ENCODE measurements at regions not wholly inside any gene's neighbourhood (a gene's known extent, or its start where the extent isn't known, plus 50 kb on each side); places are given as distances from the start of the nearest gene placed in this dataset.
A peak's percentile ranks its signal among the peaks of the same experiment; 100 is the strongest.

DNA sequence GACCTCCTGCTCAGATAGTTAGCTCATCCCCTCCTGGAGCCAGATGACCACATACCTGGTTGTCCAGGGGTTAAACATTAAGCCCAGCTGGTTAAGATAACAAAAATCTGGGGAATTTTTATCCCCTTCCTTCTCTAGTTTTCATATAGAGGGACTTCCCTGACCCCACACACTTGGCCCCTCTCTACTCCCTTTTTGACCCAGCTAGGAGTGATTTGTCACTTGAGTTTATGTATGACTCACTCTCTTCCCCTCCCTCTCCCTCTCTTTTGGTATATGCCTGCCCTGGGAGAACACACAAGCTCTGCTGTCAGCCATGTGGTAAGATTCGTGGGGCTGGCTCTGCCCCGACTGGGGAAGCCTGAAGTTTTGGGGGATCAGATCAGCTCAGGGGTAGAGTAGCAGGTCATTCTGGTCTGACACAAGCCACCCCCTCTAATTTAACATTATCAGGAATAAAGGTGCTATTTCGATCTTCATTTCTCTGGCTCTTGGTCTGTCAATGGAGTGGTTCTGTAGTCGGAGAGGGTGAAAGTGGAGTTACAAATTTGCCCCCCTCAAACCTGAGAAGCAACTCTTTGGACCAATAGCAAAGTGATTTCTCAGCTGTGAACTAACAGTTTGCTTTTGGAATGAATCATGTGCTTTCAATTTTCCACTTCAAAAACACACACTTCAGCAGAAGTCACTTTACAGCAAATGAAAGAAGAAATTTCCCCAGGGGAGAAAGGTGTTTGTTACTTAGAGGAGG, 415.3 kb upstream of the CADM1 start:
- no peak overlapping the region for H3K9ac ChIP-seq (ENCODE audit: insufficient read depth, low read length, poor library complexity, severe bottlenecking)
- Mint-ChIP-seq H3K9me3 (peaks cover 0 to 2% (median 0%) of the 10 kb centered on the region in 7 donors), H3K27me3 (ENCODE audit: low read depth in 3 of 3) (peaks cover 27 to 33% (median 31%) of the 10 kb centered on the region in 3 donors), H3K4me3 (peak overlapping the region in 1 of 2 donors; percentile 44), H3K27ac (peak overlapping the region in 2 of 7 donors; percentile 11 to 35), H3K36me3 (no peaks in the 10 kb centered on the region), H3K4me1 (peaks cover 9% of the 10 kb centered on the region)
- no peak overlapping the region for H2AFZ ChIP-seq (ENCODE audit: insufficient read depth, low read depth, low read length, poor library complexity, severe bottlenecking)
- H3K27ac ChIP-seq (ENCODE audit: low read depth in 1 of 2, low read length in 2 of 2) = no peak overlapping the region
- no peaks in the 10 kb centered on the region for H3K79me2 ChIP-seq (ENCODE audit: insufficient read depth, low read length)
- peak; percentile 16 to 87 (median 53) for DNase-seq
- H3K36me3 ChIP-seq (replicated peaks in 1 of 2; ENCODE audit: control insufficient read depth in 1 of 2, insufficient read depth in 2 of 2, low read length in 2 of 2) = no peaks in the 10 kb centered on the region
- H3K4me3 ChIP-seq (replicated peaks in 1 of 3; ENCODE audit: low read depth in 2 of 3, low read length in 3 of 3) = no peak overlapping the region
- H3K27me3 ChIP-seq (ENCODE audit: control insufficient read depth in 2 of 2, insufficient read depth in 2 of 2, low read length in 2 of 2) = peaks cover 3% of the 10 kb centered on the region in 2 donors
- no peaks in the 10 kb centered on the region for H4K20me1 ChIP-seq (ENCODE audit: insufficient read depth, low read length)
- H3K4me2 ChIP-seq (replicated peaks; ENCODE audit: extremely low read depth, low read length, poor library complexity, severe bottlenecking) = no peak overlapping the region
- WGBS (ENCODE audit: insufficient coverage) = no CpG with 5 or more reads among the region's 4 CpGs
- H3K9me3 ChIP-seq (replicated peaks in 1 of 2; ENCODE audit: control insufficient read depth in 1 of 2, insufficient read depth in 1 of 2, low read length in 2 of 2) = no peaks in the 10 kb centered on the region
- intact Hi-C loops (cut with micrococcal nuclease) = loop anchor here in 1 of 2 donors (1.0 kb wide), 1 partner anchor 22 kb away; no protein-coding TSS in a partner anchor
- H3K4me1 ChIP-seq (ENCODE audit: control insufficient read depth in 1 of 2, insufficient read depth in 2 of 2, low read length in 2 of 2) = peaks cover 7 to 10% of the 10 kb centered on the region in 2 donors
- TF ChIP-seq, protein P1, sequence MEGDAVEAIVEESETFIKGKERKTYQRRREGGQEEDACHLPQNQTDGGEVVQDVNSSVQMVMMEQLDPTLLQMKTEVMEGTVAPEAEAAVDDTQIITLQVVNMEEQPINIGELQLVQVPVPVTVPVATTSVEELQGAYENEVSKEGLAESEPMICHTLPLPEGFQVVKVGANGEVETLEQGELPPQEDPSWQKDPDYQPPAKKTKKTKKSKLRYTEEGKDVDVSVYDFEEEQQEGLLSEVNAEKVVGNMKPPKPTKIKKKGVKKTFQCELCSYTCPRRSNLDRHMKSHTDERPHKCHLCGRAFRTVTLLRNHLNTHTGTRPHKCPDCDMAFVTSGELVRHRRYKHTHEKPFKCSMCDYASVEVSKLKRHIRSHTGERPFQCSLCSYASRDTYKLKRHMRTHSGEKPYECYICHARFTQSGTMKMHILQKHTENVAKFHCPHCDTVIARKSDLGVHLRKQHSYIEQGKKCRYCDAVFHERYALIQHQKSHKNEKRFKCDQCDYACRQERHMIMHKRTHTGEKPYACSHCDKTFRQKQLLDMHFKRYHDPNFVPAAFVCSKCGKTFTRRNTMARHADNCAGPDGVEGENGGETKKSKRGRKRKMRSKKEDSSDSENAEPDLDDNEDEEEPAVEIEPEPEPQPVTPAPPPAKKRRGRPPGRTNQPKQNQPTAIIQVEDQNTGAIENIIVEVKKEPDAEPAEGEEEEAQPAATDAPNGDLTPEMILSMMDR (IDR thresholded peaks at IDR 0.05) = no peak

DNA sequence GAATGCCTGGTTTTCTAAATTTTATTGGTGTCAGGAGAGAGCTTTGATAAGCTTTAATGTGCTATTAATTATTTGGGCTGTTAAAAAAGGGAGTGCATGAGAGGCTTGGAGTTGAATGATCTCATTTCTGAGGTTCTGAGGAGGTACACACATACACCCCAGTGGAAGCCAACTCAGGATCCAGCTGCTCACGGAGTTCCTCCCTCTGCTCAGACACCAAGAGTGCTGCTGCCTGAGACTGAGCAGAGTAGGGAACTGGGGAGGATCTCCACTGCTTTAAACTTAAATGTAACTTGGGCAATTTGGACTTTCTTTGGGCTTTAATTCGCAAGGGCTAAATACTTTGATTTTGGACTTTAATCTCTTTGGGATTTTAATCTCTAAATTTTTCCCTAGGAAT, 414.4 kb upstream of the CADM1 start:
- intact Hi-C loops (cut with micrococcal nuclease) = no loop called here
- no CpG with 5 or more reads among the region's 2 CpGs for WGBS (ENCODE audit: insufficient coverage)
- peaks cover 0 to 2% (median 0%) of the 10 kb centered on the region in 7 donors for H3K9me3 Mint-ChIP-seq

More for the DNA sequence above, 414.4 kb upstream of the CADM1 start:
- Histone ChIP-seq H3K79me2 (ENCODE audit: insufficient read depth, low read length) (no peaks in the 10 kb centered on the region), H3K27me3 (ENCODE audit: control insufficient read depth in 2 of 2, insufficient read depth in 2 of 2, low read length in 2 of 2) (peaks cover 3% of the 10 kb centered on the region in 2 donors), H3K4me3 (replicated peaks in 1 of 3; ENCODE audit: low read depth in 2 of 3, low read length in 3 of 3) (no peak overlapping the region), H4K20me1 (ENCODE audit: insufficient read depth, low read length) (no peaks in the 10 kb centered on the region), H2AFZ (ENCODE audit: insufficient read depth, low read depth, low read length, poor library complexity, severe bottlenecking) (no peak overlapping the region), H3K9ac (ENCODE audit: insufficient read depth, low read length, poor library complexity, severe bottlenecking) (no peak overlapping the region), H3K36me3 (replicated peaks in 1 of 2; ENCODE audit: control insufficient read depth in 1 of 2, insufficient read depth in 2 of 2, low read length in 2 of 2) (no peaks in the 10 kb centered on the region), H3K4me2 (replicated peaks; ENCODE audit: extremely low read depth, low read length, poor library complexity, severe bottlenecking) (no peak overlapping the region), H3K4me1 (ENCODE audit: control insufficient read depth in 1 of 2, insufficient read depth in 2 of 2, low read length in 2 of 2) (peaks cover 8 to 13% of the 10 kb centered on the region in 2 donors), H3K27ac (ENCODE audit: low read depth in 1 of 2, low read length in 2 of 2) (no peak overlapping the region), H3K9me3 (replicated peaks in 1 of 2; ENCODE audit: control insufficient read depth in 1 of 2, insufficient read depth in 1 of 2, low read length in 2 of 2) (no peaks in the 10 kb centered on the region)
- peaks cover 10% of the 10 kb centered on the region for H3K4me1 Mint-ChIP-seq
- TF ChIP-seq, protein P1 (IDR thresholded peaks at IDR 0.05) = no peak
- peak overlapping the region in 1 of 7 donors; percentile 42 for H3K27ac Mint-ChIP-seq
- peak in 1 of 3 donors; percentile 27 for DNase-seq
- H3K4me3 Mint-ChIP-seq = no peak overlapping the region
- H3K36me3 Mint-ChIP-seq = no peaks in the 10 kb centered on the region
- H3K27me3 Mint-ChIP-seq (ENCODE audit: low read depth in 3 of 3) = peaks cover 28 to 31% (median 31%) of the 10 kb centered on the region in 3 donors

Measured in CD14-positive monocyte (primary cell).